OCI-LY1 (cell line): ENCODE measurements at regions not wholly inside any gene's neighbourhood (a gene's known extent, or its start where the extent isn't known, plus 50 kb on each side); places are given as distances from the start of the nearest gene placed in this dataset.
"Not testable (repeated sequence)": the region's sequence is repeated elsewhere in the genome, so short reads cannot be mapped to it uniquely, and the experiment has no call there.

Source experiments
- H2AFZ ChIP-seq: fragments of 200-600 bp; sonication (generic), shearing (Covaris generic); 2 replicates; pipeline ENCODE4 v1.6.0; 2014; ENCODE audit warnings: antibody characterized with exemption, mild to moderate bottlenecking, low read length
- H3F3A ChIP-seq: fragments of 200-600 bp; sonication (generic), shearing (Covaris generic); 2 replicates; pipeline ENCODE4 v1.6.0; 2014; ENCODE audit warnings: mild to moderate bottlenecking, antibody characterized with exemption, low read length, moderate library complexity; ENCODE audit not compliant: insufficient read depth
- H3K27ac ChIP-seq: fragments of 200-600 bp; sonication (generic); 2 replicates; pipeline ENCODE4 v1.5.1; 2014; ENCODE audit warnings: low read length, mixed run types, mild to moderate bottlenecking, low read depth; ENCODE audit not compliant: poor library complexity, severe bottlenecking
- H3K27me3 ChIP-seq: fragments of 200-600 bp; sonication (generic); 2 replicates; pipeline ENCODE4 v1.6.0; 2014; ENCODE audit warnings: antibody characterized with exemption, mild to moderate bottlenecking, low read length, moderate library complexity; ENCODE audit not compliant: insufficient read depth
- H3K36me3 ChIP-seq: fragments of 200-600 bp; sonication (generic); 2 replicates; pipeline ENCODE4 v1.6.1; 2014; ENCODE audit warnings: mild to moderate bottlenecking, antibody characterized with exemption, low read length, moderate library complexity, mixed read lengths; ENCODE audit not compliant: insufficient read depth
- H3K4me1 ChIP-seq: fragments of 200-600 bp; sonication (generic); 2 replicates; pipeline ENCODE4 v1.5.1; 2014; ENCODE audit warnings: mild to moderate bottlenecking, low read length, moderate library complexity; ENCODE audit not compliant: insufficient read depth, severe bottlenecking
- H3K4me2 ChIP-seq: fragments of 200-600 bp; sonication (generic), shearing (Covaris generic); 2 replicates; pipeline ENCODE4 v1.6.1; 2014; ENCODE audit warnings: low read length
- H3K4me3 ChIP-seq: fragments of 200-600 bp; sonication (generic); 2 replicates; pipeline ENCODE4 v1.5.1; 2014; ENCODE audit warnings: low read length, low read depth, mild to moderate bottlenecking, mixed read lengths; ENCODE audit not compliant: poor library complexity, severe bottlenecking
- H3K79me2 ChIP-seq: fragments of 200-600 bp; shearing (Covaris generic); 2 replicates; pipeline ENCODE4 v1.6.1; 2016; ENCODE audit warnings: mixed run types, low read length, mixed read lengths; ENCODE audit not compliant: insufficient read depth
- H3K9ac ChIP-seq: fragments of 200-600 bp; sonication (generic), shearing (Covaris generic); 2 replicates; pipeline ENCODE4 v1.6.1; 2014; ENCODE audit warnings: mild to moderate bottlenecking, low read length, mixed read lengths
- H3K9me2 ChIP-seq: fragments of 200-600 bp; sonication (generic), shearing (Covaris generic); 2 replicates; pipeline ENCODE4 v1.6.1; 2014; ENCODE audit warnings: low read depth, mild to moderate bottlenecking, low read length, mixed read lengths
- H3K9me3 ChIP-seq: fragments of 200-600 bp; shearing (Covaris generic); 2 replicates; pipeline ENCODE4 v1.6.1; 2014; ENCODE audit warnings: low read length, mixed read lengths
- H4K20me1 ChIP-seq: fragments of 200-600 bp; sonication (generic), shearing (Covaris generic); 2 replicates; pipeline ENCODE4 v1.6.0; 2016; ENCODE audit warnings: mild to moderate bottlenecking, low read length; ENCODE audit not compliant: insufficient read depth
- EZH2 ChIP-seq: fragments of 200-600 bp; sonication (generic), shearing (Covaris generic); IDR thresholded peaks from 2 replicates; pipeline ENCODE4 v1.8.0; 2017; ENCODE audit warnings: borderline replicate concordance, mixed run types, mild to moderate bottlenecking, antibody characterized with exemption, low read length, moderate library complexity, mixed read lengths
- TF ChIP-seq, protein P1 (sequence below): fragments of 200-600 bp; sonication (generic), shearing (Covaris generic); IDR thresholded peaks from 2 replicates; pipeline ENCODE4 v1.5.1; 2017; ENCODE audit warnings: mild to moderate bottlenecking, antibody characterized with exemption, low read length, moderate library complexity, mixed read lengths

DNA sequence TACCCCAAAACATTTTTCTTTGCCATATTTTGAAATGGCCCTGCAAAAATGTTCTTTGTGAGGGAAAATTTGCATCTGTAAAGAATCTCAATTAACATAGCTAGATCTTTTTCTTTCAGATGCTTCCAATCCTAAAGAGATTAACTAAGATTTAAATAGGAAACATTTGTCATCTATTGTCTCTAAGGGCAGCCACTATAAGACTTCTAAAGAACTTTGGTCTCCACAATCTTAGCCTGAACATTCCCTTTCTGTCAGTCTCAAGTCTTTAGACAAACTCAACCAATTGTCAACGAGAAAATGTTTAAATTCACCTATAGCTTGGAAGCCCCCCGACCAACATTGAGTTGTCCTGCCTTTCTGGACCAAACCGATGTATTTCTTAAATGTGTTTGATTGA lies 71.1 kb upstream of the RASSF8 start:
- Histone ChIP-seq H4K20me1 (no peaks in the 10 kb centered on the region), H2AFZ (no peak overlapping the region), H3K9me2 (no peaks in the 10 kb centered on the region), H3K9me3 (no peaks in the 10 kb centered on the region), H3K4me1 (no peaks in the 10 kb centered on the region), H3K27ac (no peak overlapping the region), H3K4me3 (no peak overlapping the region), H3K27me3 (no peaks in the 10 kb centered on the region), H3K36me3 (no peaks in the 10 kb centered on the region), H3K79me2 (no peaks in the 10 kb centered on the region), H3F3A (no peaks in the 10 kb centered on the region), H3K9ac (no peak overlapping the region), H3K4me2 (no peak overlapping the region)
- TF ChIP-seq, protein P1, sequence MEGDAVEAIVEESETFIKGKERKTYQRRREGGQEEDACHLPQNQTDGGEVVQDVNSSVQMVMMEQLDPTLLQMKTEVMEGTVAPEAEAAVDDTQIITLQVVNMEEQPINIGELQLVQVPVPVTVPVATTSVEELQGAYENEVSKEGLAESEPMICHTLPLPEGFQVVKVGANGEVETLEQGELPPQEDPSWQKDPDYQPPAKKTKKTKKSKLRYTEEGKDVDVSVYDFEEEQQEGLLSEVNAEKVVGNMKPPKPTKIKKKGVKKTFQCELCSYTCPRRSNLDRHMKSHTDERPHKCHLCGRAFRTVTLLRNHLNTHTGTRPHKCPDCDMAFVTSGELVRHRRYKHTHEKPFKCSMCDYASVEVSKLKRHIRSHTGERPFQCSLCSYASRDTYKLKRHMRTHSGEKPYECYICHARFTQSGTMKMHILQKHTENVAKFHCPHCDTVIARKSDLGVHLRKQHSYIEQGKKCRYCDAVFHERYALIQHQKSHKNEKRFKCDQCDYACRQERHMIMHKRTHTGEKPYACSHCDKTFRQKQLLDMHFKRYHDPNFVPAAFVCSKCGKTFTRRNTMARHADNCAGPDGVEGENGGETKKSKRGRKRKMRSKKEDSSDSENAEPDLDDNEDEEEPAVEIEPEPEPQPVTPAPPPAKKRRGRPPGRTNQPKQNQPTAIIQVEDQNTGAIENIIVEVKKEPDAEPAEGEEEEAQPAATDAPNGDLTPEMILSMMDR: no peak
- TF ChIP-seq EZH2: no peak

- Histone ChIP-seq H3K9me2 (no peaks in the 10 kb centered on the region), H3K4me3 (no peak overlapping the region), H3K27me3 (no peaks in the 10 kb centered on the region), H3F3A (no peaks in the 10 kb centered on the region), H3K4me2 (no peak overlapping the region), H3K79me2 (no peaks in the 10 kb centered on the region), H3K4me1 (no peaks in the 10 kb centered on the region), H3K36me3 (no peaks in the 10 kb centered on the region), H4K20me1 (no peaks in the 10 kb centered on the region), H3K9ac (no peak overlapping the region), H2AFZ (no peak overlapping the region), H3K9me3 (no peaks in the 10 kb centered on the region), H3K27ac (no peak overlapping the region)
- TF ChIP-seq EZH2: no peak
- TF ChIP-seq, protein P1: no peak
These were observed 69.3 kb upstream of the RASSF8 start for GRCh38 chr12:25889185-25889584.

DNA sequence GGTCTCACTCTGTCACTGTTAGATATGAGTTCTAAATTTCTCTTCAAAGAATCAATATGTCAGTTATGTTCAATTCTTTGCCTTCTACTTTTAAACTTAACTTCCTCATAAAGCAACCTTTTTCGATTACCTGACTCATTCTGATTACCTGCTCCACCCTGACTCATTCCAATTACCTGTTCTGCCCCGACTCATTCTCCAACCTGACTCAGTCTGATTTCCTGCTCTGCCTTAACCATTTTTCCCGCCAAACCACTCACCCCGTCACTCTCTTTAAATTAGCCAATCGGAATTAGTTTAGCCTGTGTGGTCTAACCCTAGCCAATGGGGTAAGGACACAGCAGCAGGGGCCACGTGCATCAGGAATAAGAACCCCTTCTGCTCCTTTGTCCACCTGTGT lies 67.4 kb upstream of the RASSF8 start:
- not testable (repeated sequence) for H3K36me3 ChIP-seq, H2AFZ ChIP-seq, H3K4me1 ChIP-seq, H3K27me3 ChIP-seq, H3F3A ChIP-seq, H3K4me2 ChIP-seq, H3K9me3 ChIP-seq, H3K4me3 ChIP-seq, H3K79me2 ChIP-seq, H3K9ac ChIP-seq, H3K9me2 ChIP-seq, H4K20me1 ChIP-seq, H3K27ac ChIP-seq

DNA sequence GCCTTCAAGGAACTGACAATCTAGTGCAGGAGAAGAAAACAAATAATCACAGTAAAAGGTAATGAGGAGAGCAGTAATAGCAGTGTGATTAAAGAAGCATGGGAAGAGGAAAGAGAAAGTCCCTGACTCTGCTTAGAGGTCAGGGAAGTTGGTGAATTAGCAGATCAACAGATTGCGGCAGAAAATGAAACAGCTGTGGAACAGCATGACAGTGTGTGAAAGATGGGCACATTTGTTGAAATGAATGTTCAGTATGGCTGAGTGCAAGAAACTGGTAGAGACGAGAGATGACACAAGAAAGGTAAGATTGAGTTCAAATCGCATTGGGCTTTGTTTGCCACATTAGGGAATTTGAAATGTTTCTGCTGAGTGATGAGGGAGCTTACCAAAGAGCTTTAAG lies 63.7 kb upstream of the RASSF8 start:
- no peaks in the 10 kb centered on the region for H3K27me3 ChIP-seq
- no peaks in the 10 kb centered on the region for H3K4me1 ChIP-seq
- H3K4me3 ChIP-seq: no peak overlapping the region
- no peak overlapping the region for H3K27ac ChIP-seq
- no peaks in the 10 kb centered on the region for H3K9me3 ChIP-seq
- no peak overlapping the region for H2AFZ ChIP-seq
- H3K79me2 ChIP-seq: no peaks in the 10 kb centered on the region
- H3K4me2 ChIP-seq: no peak overlapping the region
- H3K36me3 ChIP-seq: no peaks in the 10 kb centered on the region
- no peaks in the 10 kb centered on the region for H3K9me2 ChIP-seq
- no peak for TF ChIP-seq EZH2
- TF ChIP-seq, protein P1: no peak
- no peak overlapping the region for H3K9ac ChIP-seq
- no peaks in the 10 kb centered on the region for H3F3A ChIP-seq
- H4K20me1 ChIP-seq: no peaks in the 10 kb centered on the region
